Kidney (tissue), 13 donors: ENCODE measurements at regions not wholly inside any gene's neighbourhood (a gene's known extent, or its start where the extent isn't known, plus 50 kb on each side); places are given as distances from the start of the nearest gene placed in this dataset.

Source experiments
- DNase-seq, 5 donors: peaks; one replicate each; pipeline ENCODE4 v3.0.0-alpha.2; 2013 to 2020
- FAIRE-seq: peaks from 2 replicates; lab custom pipeline; 2012; peaks lifted over from hg19 to GRCh38; lab: Jason Lieb, UNC
- H3K27ac ChIP-seq, 2 donors: one replicate each; pipeline ENCODE4 v1.7.0; 2013; ENCODE audit warnings: low read depth in 2 of 2, low read length in 2 of 2, inconsistent platforms in 1 of 2
- H3K27me3 ChIP-seq: one replicate; pipeline ENCODE4 v1.7.1; 2013; ENCODE audit warnings: low read length, inconsistent platforms; ENCODE audit not compliant: control insufficient read depth, insufficient read depth
- H3K36me3 ChIP-seq, 3 donors: one replicate each; pipeline versions ENCODE4 v1.7.0 to v1.7.1; 2013; ENCODE audit warnings: low read length in 3 of 3, control low read depth in 1 of 3, inconsistent platforms in 1 of 3; ENCODE audit not compliant: insufficient read depth in 3 of 3, control insufficient read depth in 2 of 3
- H3K4me1 ChIP-seq, 3 donors: one replicate each; pipeline versions ENCODE4 v1.7.0 to v1.7.1; 2013; ENCODE audit warnings: low read length in 3 of 3, inconsistent platforms in 1 of 3, low read depth in 1 of 3; ENCODE audit not compliant: control insufficient read depth in 2 of 3, insufficient read depth in 2 of 3
- H3K4me3 ChIP-seq, 3 donors: one replicate each; pipeline versions ENCODE4 v1.7.0 to v1.8.1; 2013; ENCODE audit warnings: low read length in 3 of 3, control low read depth in 1 of 3, inconsistent platforms in 1 of 3
- H3K9ac ChIP-seq, 3 donors: one replicate each; pipeline versions ENCODE4 v1.7.0 to v1.7.1; 2013; ENCODE audit warnings: low read length in 3 of 3, control low read depth in 1 of 3, inconsistent platforms in 1 of 3
- H3K9me3 ChIP-seq, 3 donors: one replicate each; pipeline versions ENCODE4 v1.7.0 to v1.7.1; 2013; ENCODE audit warnings: low read length in 3 of 3, control low read depth in 1 of 3, inconsistent platforms in 1 of 3; ENCODE audit not compliant: control insufficient read depth in 2 of 3, insufficient read depth in 1 of 3
- intact Hi-C: fragments of 100-400 bp; cut with DNase I; formaldehyde crosslinking; loops from one replicate; pipeline ENCODE4 v1.11.1; 2022
- TF ChIP-seq, protein P1 (sequence below): IDR thresholded peaks from 3 replicates; pipeline ENCODE4 v1.5.1; 2012; ENCODE audit warnings: mild to moderate bottlenecking, moderate library complexity, borderline replicate concordance; ENCODE audit not compliant: insufficient read depth; ENCODE audit errors: extremely low read depth
- donor health status: control.
- donor health status: control.
- donor health status: control.
- donor health status: control.
- donor health status: control.
- donor health status: DM: yes; HTN: yes; CAD: no.
- donor health status: Normal renal cell carcinoma (clear cell type).

DNA sequence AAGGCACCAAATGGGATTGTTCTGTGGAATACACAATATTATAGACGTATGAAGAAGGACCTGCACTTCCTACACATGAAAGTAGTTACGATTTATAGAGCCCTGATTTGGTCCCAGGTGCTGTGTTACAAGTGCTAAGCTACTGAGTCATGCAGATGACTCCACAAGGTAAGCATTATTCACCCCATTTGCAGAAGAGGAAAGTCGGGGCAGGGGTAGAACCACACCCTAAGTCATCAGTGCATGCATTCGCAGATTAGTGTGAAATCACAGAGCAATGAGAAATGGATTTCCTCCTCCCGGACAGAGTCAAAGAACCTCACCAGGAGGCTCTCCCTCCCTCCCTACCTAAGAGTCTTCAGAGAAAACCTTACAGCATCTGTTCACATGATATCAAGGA lies 279.5 kb downstream of the LRFN2 start:
- intact Hi-C loops, result no loop called here
- H3K4me1 ChIP-seq, result peaks cover 0 to 3% (median 0%) of the 10 kb centered on the region in 3 donors
- TF ChIP-seq, protein P1, sequence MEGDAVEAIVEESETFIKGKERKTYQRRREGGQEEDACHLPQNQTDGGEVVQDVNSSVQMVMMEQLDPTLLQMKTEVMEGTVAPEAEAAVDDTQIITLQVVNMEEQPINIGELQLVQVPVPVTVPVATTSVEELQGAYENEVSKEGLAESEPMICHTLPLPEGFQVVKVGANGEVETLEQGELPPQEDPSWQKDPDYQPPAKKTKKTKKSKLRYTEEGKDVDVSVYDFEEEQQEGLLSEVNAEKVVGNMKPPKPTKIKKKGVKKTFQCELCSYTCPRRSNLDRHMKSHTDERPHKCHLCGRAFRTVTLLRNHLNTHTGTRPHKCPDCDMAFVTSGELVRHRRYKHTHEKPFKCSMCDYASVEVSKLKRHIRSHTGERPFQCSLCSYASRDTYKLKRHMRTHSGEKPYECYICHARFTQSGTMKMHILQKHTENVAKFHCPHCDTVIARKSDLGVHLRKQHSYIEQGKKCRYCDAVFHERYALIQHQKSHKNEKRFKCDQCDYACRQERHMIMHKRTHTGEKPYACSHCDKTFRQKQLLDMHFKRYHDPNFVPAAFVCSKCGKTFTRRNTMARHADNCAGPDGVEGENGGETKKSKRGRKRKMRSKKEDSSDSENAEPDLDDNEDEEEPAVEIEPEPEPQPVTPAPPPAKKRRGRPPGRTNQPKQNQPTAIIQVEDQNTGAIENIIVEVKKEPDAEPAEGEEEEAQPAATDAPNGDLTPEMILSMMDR, result no peak
- no peak overlapping the region for H3K27ac ChIP-seq
- no peaks in the 10 kb centered on the region for H3K27me3 ChIP-seq
- H3K9me3 ChIP-seq, result no peaks in the 10 kb centered on the region
- FAIRE-seq (no peak), DNase-seq (no peak)
- no peak overlapping the region for H3K4me3 ChIP-seq
- no peak overlapping the region for H3K9ac ChIP-seq
- H3K36me3 ChIP-seq, result no peaks in the 10 kb centered on the region

DNA sequence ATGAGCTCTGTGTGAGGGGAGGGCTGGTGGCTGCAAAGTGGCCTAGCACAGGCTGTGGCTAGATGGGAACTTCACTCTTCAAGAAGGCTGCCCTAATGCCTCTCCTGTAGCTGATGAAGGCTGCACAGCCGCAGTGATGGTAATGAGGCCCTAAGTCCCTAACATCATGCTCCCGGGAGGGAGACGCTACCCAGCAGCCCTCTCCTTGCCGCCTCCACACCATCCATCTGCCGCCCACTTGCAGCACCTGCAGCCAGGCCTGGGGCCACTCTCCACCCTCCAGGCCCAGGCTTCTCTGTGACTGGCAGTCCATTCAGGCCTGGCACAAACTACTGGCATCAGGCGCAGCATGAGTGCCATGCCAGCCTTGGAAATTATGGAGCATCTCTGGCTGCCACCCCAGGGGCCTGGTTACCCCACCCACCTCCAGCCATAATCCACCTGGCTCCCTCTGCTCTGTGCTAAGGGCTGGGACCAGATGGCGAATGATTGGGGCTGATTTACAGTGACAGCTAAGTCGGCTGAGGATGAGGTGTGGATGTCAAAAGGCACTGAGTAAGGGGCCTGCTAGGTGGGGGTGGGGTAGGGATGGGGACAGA lies 284.2 kb downstream of the LRFN2 start:
- H3K9me3 ChIP-seq, result no peaks in the 10 kb centered on the region
- intact Hi-C loops, result no loop called here

DNA sequence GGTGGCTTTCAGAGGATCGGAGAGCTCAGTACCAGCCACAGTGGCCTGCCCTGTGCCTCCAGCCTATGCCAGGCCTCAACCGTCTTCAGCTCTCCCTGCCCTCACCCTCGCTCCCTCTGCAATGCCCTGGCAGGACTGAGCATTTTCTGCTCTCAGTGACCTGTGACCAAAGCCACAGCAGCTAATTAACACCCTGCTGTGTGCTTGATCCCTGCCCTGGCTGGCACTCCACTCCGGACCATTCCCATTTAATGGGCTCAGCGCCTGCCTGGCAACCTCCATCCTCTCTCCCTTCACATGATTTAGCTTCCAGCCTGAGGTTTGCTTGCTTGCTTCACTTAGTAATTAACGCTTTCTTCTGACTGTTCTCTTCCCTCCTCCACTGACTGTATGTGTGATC lies 287.5 kb downstream of the LRFN2 start:
- TF ChIP-seq, protein P1, result no peak
- Histone ChIP-seq H3K9me3 (peaks cover 0 to 5% (median 0%) of the 10 kb centered on the region in 3 donors), H3K9ac (no peak overlapping the region), H3K4me3 (no peak overlapping the region), H3K4me1 (no peaks in the 10 kb centered on the region), H3K27ac (no peak overlapping the region), H3K36me3 (no peaks in the 10 kb centered on the region), H3K27me3 (no peaks in the 10 kb centered on the region)
- DNase-seq (peak in 1 of 5 donors; percentile 74), FAIRE-seq (no peak)
- intact Hi-C loops, result no loop called here

More for the DNA sequence above, 284.2 kb downstream of the LRFN2 start:
- no peak for FAIRE-seq
- DNase-seq, result no peak
- Histone ChIP-seq H3K36me3 (no peaks in the 10 kb centered on the region), H3K27ac (no peak overlapping the region), H3K4me1 (no peaks in the 10 kb centered on the region), H3K9ac (no peak overlapping the region), H3K4me3 (no peak overlapping the region), H3K27me3 (no peaks in the 10 kb centered on the region)
- TF ChIP-seq, protein P1, result no peak

DNA sequence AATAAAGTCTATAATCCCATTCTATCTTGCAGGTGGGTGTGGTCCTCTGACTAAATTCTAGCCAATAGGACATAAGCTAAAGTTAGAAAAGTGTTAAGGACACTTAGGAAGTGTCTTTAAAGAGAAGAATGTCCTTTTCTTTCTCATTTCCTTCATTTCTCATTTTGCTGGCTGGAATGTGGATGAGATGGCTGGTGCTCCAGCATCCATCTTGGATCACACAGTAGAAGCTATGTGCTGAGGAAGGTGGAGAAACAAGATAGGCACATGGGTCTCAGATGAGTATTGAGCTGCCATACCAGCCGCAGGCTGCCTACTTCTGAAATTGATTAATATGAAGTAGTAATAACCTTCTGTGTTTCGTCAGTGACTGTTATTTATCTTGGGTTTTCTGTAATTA lies 289.0 kb downstream of the LRFN2 start:
- FAIRE-seq (no peak), DNase-seq (no peak)
- Histone ChIP-seq H3K9ac (no peak overlapping the region), H3K4me1 (no peaks in the 10 kb centered on the region), H3K27me3 (no peaks in the 10 kb centered on the region), H3K9me3 (peaks cover 0 to 5% (median 0%) of the 10 kb centered on the region in 3 donors), H3K27ac (no peak overlapping the region), H3K4me3 (no peak overlapping the region), H3K36me3 (no peaks in the 10 kb centered on the region)
- TF ChIP-seq, protein P1, result no peak
- intact Hi-C loops, result no loop called here
